ENCODE measurements at regions not wholly inside any gene's neighbourhood (a gene's known extent, or its start where the extent isn't known, plus 50 kb on each side); places are given as distances from the start of the nearest gene placed in this dataset.

GRCh38 chr3:102207151-102207571 is 227.7 kb upstream of the ZPLD1 start:
- H3K36me3 ChIP-seq (ENCODE audit: control insufficient read depth, insufficient read depth, low read length) = no peaks in the 10 kb centered on the region
- intact Hi-C loops (cut with micrococcal nuclease; ENCODE audit: unreplicated experiment) = no loop called here
- ChIA-PET POLR2A (no interaction called here), CTCF (no interaction called here)
- no peak for DNase-seq
- H3K9me3 Mint-ChIP-seq (ENCODE audit: unreplicated experiment) = peaks cover 16% of the 10 kb centered on the region
- H3K27me3 ChIP-seq (replicated peaks; ENCODE audit: control insufficient read depth, insufficient read depth, low read length) = no peaks in the 10 kb centered on the region
- H3K36me3 Mint-ChIP-seq (ENCODE audit: insufficient read depth, unreplicated experiment) = no peaks in the 10 kb centered on the region
- BruUV-seq (replicated peaks) = no TSS peak
- H3K27ac Mint-ChIP-seq (ENCODE audit: unreplicated experiment) = no peak overlapping the region
- no peaks in the 10 kb centered on the region for H3K4me1 Mint-ChIP-seq (ENCODE audit: low read depth, unreplicated experiment)
- no peak for TF ChIP-seq CTCF (IDR thresholded peaks at IDR 0.05; ENCODE audit: insufficient read depth in 1 of 2, low read depth in 1 of 2, low read length in 1 of 2, severe bottlenecking in 1 of 2, unreplicated experiment in 1 of 2)
- no peaks in the 10 kb centered on the region for H3K9me3 ChIP-seq
- no peak overlapping the region for H3K4me3 Mint-ChIP-seq (ENCODE audit: unreplicated experiment)
- H3K4me1 ChIP-seq = no peaks in the 10 kb centered on the region
- H3K4me3 ChIP-seq (ENCODE audit: low read depth, low read length) = no peak overlapping the region
- no peaks in the 10 kb centered on the region for H3K27me3 Mint-ChIP-seq (ENCODE audit: insufficient read depth, unreplicated experiment)

GRCh38 chr3:102215166-102215565 is 219.6 kb upstream of the ZPLD1 start:
- POLR2A ChIA-PET = no interaction called here
- Histone ChIP-seq H3K4me1 (no peaks in the 10 kb centered on the region), H3K9me3 (no peaks in the 10 kb centered on the region; the same call in 1 of the 2 replicates), H3K27me3 (replicated peaks; ENCODE audit: control insufficient read depth, insufficient read depth, low read length) (no peaks in the 10 kb centered on the region), H3K36me3 (ENCODE audit: control insufficient read depth, insufficient read depth, low read length) (no peaks in the 10 kb centered on the region), H3K4me3 (ENCODE audit: low read depth, low read length) (no peak overlapping the region)
- DNase-seq = no peak
- intact Hi-C loops (cut with micrococcal nuclease; ENCODE audit: unreplicated experiment) = no loop called here
- CTCF ChIA-PET = no interaction called here
- BruUV-seq (replicated peaks) = no TSS peak
- no peaks in the 10 kb centered on the region for H3K27me3 Mint-ChIP-seq (ENCODE audit: insufficient read depth, unreplicated experiment)
- no peaks in the 10 kb centered on the region for H3K4me1 Mint-ChIP-seq (ENCODE audit: low read depth, unreplicated experiment)
- TF ChIP-seq CTCF (IDR thresholded peaks at IDR 0.05; ENCODE audit: insufficient read depth in 1 of 2, low read depth in 1 of 2, low read length in 1 of 2, severe bottlenecking in 1 of 2, unreplicated experiment in 1 of 2) = no peak
- no peak overlapping the region for H3K27ac Mint-ChIP-seq (ENCODE audit: unreplicated experiment)
- H3K4me3 Mint-ChIP-seq (ENCODE audit: unreplicated experiment) = no peak overlapping the region
- H3K36me3 Mint-ChIP-seq (ENCODE audit: insufficient read depth, unreplicated experiment) = no peaks in the 10 kb centered on the region
- peaks cover 14% of the 10 kb centered on the region for H3K9me3 Mint-ChIP-seq (ENCODE audit: unreplicated experiment)

GRCh38 chr3:102223132-102223531 is 211.7 kb upstream of the ZPLD1 start:
- Histone ChIP-seq H3K9me3 (no peaks in the 10 kb centered on the region), H3K27me3 (replicated peaks; ENCODE audit: control insufficient read depth, insufficient read depth, low read length) (no peaks in the 10 kb centered on the region), H3K36me3 (ENCODE audit: control insufficient read depth, insufficient read depth, low read length) (no peaks in the 10 kb centered on the region), H3K4me1 (no peaks in the 10 kb centered on the region; the same call in 1 of the 2 replicates), H3K4me3 (ENCODE audit: low read depth, low read length) (no peak overlapping the region)
- no peak for DNase-seq
- ChIA-PET POLR2A (no interaction called here), CTCF (interaction anchor here (1.3 kb wide), 1 partner anchor 420 kb away, joined by 3 read pairs; no protein-coding TSS in a partner anchor)
- Mint-ChIP-seq H3K36me3 (ENCODE audit: insufficient read depth, unreplicated experiment) (no peaks in the 10 kb centered on the region), H3K27me3 (ENCODE audit: insufficient read depth, unreplicated experiment) (peaks cover 2% of the 10 kb centered on the region), H3K4me3 (ENCODE audit: unreplicated experiment) (no peak overlapping the region), H3K4me1 (ENCODE audit: low read depth, unreplicated experiment) (peaks cover 7% of the 10 kb centered on the region), H3K27ac (ENCODE audit: unreplicated experiment) (no peak overlapping the region), H3K9me3 (ENCODE audit: unreplicated experiment) (no peaks in the 10 kb centered on the region)
- no peak for TF ChIP-seq CTCF (IDR thresholded peaks at IDR 0.05; ENCODE audit: insufficient read depth in 1 of 2, low read depth in 1 of 2, low read length in 1 of 2, severe bottlenecking in 1 of 2, unreplicated experiment in 1 of 2)
- BruUV-seq (replicated peaks) = no TSS peak
- intact Hi-C loops (cut with micrococcal nuclease; ENCODE audit: unreplicated experiment) = no loop called here

All from Caco-2 (cell line).